HG03432 (cell line): ENCODE measurements at regions not wholly inside any gene's neighbourhood (a gene's known extent, or its start where the extent isn't known, plus 50 kb on each side); places are given as distances from the start of the nearest gene placed in this dataset.
"Not testable (repeated sequence)": the region's sequence is repeated elsewhere in the genome, so short reads cannot be mapped to it uniquely, and the experiment has no call there.

Experiments used
- ATAC-seq: cut with Tn5 transposase; IDR thresholded peaks from one replicate; pipeline ENCODE4 v1.9.1; 2021; ENCODE audit warnings: mild to moderate bottlenecking, moderate library complexity; ENCODE audit not compliant: unreplicated experiment

DNA sequence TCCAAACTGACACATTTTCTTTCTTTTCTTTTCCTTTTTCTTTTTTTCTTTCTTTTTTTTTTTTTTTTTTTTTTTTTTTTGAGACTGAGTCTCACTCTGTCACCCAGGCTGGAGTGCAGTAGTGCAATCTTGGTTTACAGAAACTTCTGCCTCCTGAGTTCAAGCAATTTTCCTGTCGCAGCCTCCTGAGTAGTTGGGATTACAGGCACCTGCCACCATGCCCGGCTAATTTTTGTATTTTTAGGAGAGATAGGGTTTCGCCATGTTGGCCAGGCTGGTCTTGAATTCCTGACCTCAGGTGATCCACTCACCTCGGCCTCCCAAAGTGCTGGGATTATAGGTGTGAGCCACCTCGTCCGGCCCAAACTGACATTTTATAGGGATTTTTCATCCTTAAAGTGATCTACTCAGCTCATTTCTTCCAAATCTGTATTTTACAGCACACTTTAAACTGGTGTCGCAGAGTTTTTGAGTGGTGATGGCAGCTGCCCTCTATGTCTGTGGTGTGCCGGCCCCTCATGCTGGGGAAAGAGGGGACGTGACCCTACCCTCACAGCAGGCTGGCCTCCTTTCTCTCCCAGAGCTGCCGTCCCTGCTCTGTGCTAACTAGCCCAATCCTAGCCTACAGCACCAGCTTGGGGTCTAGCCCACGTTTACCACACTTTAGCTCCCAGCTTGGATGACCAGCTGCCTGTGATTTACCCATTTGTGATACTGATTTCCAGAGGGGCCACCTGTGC, 211.9 kb upstream of the HAAO start:
- ATAC-seq: not testable (repeated sequence)

DNA sequence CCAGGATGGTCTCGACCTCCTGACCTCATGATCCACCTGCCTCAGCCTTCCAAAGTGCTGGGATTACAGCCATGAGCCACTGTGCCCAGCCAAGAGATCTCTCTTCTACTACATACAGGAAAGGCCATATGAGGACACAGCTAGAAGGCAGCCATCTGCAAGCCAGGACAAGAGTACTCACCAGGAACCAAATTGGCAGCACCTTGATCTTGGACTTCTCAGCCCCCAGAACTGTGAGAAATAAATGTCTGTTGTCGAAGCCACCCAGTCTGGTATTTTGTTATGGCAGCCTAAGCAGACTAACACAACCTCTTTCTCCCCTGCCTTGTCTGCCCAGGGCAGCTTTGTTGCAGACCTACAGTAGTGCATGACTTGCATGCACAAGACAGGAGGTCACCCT, 211.3 kb upstream of the HAAO start:
- ATAC-seq: no peak

DNA sequence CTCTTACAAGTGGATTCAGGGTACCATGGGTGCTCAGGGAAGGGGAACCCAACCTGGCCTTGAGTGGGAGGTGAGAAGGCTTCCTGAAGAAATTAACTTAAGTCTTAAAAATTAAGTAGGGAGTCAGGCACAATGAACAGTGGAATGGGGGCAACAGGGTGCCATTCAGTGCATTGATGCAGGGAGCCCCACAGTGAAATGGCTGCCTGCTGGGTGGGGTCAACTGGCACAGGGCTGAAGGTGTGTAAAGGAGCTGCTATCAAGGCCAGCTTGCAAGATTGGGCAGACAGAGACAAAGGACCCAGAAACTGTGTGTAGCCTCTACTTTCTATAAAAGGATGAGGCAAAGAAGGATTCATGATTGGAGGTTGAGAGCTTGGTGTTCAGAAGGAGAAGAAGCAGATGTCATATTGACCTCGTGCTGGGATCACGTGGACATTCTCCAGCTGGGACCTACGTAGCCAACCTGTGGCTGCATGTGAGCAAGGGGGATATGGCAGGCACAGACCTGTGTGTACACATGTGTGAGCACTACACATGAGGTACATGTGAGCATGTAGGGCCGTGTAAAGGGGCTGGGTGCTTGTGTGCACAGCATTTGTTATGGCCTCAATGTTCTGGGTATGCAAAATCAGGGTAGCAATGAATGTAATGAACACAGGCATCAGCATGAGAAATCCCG, 209.5 kb upstream of the HAAO start:
- no peak for ATAC-seq

DNA sequence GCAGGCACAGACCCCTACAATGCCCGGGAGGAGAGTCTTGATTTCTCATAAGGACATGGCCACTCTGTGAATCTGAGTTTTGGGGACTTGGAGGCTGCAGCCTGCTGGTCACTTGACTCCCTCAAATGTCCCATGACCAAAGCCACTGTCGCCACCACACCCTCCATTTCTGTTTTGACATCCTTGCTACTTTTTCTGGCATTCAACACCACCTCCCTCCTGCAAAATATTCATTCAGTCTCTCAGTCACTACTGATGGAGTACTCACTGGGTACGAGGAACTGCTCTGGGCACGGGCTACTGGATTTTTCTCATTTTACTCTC, 208.6 kb upstream of the HAAO start:
- no peak for ATAC-seq

DNA sequence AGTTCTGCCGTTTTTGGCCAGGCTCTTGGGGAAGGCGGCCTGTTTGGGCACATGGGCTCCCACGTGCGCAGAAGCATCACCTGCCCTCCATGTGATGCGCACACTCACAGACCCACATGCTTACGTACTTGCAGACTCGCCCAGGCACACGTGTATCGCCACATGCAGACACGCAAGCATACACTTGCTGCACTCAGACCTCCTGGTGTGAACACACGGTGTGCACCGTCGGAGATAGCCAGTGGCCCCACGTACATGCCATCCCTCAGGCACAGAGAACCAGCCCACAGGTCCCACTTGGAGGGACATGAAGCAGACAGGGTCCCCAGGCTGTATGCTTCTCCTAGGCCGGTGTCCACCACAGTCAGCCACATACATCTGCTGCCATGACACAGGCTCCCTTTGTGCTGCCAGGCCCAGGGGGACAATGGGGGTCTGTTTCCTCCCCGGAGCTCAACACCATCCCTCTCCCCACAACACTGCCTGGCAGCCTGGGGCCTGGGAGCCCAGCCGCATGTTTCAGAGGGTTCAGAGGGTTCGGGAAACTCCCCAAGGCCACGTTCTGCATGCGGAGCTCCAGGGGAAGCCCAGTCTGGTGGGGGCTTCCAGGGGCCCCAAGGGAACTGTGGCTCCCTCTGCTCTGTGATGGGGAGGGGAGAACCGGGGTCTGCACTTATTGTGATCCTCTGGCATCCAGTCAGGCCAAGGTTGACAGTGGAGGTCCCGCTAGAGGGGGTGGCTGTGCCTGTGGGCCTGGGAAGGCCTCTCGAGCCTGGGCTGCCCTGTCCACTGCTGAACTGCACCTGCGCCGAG, 208.1 kb upstream of the HAAO start:
- ATAC-seq: peak; percentile 65

DNA sequence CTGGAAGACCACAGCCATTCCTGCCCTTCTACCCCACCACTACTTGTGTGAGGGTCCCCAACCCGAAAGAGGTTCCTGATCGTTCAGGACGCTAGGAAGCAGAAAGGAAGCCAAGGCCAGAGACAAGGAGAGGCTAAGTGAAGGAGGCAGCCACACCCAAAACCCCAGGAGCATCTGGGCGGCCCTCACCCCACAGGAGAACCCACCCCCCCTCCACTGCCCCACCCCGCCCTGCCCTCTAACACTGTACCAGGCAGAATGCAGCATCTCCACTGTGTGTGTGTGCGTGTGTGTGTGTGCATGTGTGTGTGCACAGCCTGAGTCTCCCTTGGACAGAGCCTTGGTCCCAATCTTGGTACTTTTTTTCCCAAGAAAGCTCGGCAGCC, 207.5 kb upstream of the HAAO start:
- ATAC-seq: no peak

DNA sequence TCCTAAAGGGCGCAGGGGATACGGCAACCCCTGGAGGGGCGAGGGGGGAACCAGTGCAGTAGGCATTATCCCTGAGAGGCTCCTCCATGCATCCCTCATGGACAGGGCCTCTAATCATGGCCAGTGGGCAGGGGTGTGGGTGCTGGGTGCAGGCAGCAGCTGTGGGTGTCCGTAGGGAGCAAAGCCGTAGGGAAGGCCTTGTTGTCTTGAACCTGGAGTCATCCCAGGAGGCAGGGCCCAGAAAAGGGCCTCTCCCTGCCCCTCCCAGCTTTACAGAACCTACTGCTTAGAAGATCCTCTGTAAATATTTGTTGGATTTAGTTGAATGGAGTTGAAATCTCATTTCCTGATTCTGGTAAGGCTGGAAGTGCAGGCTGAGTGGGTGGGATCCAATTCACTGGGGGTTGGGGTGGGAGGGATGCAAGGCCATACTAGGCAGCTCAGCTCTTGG, 207.0 kb upstream of the HAAO start:
- ATAC-seq: no peak

DNA sequence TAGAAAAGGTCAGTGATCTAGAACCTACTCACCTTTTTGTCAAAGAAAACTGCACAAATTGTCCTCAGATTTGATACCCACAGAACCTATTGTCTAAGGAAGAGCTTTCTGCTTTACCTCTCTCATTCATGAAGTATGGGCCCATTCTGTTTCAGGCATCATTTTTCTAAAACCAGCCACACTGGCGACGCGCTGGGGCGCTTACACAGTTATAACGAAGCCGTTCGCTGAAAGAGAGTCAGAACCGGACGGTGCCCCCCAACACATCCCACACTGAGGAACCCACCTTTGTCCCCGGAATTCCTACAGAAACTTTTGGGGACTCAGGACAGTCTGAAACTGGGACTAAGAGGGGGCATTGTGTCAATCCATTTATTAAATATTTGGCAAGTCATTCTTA, 206.3 kb upstream of the HAAO start:
- ATAC-seq: no peak

DNA sequence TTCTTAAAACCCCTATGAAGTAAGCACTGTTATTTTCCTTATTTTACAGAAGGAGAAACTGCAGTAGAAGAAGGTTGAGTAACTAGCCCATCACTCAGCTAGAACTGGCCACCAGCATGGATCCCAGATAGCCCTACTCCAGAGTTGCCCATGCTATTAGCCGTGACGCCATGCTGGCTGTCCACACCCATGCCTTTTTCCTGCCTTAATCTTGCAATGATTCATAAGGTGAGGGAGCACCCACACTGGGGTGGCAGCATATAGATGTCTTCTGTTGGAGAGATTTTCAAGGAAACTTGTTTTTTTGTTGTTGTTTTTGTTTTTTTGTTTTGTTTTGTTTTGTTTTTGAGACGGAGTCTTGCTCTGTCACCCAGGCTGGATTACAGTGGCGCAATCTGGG, 204.1 kb upstream of the HAAO start:
- ATAC-seq: no peak

GRCh38 chr2:42995752-42996422, 203.5 kb upstream of the HAAO start:
- no peak for ATAC-seq

DNA sequence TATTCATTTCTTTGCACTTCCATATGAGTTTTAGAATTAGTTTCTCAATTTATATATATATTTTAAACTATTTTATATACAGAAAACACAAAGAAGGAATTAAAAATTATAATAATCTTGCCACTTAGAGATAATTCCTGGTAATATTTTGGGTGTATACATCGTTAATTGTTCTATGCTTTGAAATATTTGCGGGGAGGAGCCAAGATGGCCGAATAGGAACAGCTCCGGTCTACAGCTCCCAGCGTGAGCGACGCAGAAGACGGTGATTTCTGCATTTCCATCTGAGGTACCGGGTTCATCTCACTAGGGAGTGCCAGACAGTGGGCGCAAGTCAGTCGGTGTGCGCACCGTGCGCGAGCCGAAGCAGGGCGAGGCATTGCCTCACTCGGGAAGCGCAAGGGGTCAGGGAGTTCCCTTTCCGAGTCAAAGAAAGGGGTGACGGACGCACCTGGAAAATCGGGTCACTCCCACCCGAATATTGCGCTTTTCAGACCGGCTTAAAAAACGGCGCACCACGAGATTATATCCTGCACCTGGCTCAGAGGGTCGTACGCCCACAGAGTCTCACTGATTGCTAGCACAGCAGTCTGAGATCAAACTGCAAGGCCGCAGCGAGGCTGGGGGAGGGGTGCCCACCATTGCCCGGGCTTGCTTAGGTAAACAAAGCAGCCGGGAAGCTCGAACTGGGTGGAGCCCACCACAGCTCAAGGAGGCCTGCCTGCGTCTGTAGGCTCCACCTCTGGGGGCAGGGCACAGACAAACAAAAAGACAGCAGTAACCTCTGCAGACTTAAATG, 197.1 kb upstream of the HAAO start:
- ATAC-seq: not testable (repeated sequence)

DNA sequence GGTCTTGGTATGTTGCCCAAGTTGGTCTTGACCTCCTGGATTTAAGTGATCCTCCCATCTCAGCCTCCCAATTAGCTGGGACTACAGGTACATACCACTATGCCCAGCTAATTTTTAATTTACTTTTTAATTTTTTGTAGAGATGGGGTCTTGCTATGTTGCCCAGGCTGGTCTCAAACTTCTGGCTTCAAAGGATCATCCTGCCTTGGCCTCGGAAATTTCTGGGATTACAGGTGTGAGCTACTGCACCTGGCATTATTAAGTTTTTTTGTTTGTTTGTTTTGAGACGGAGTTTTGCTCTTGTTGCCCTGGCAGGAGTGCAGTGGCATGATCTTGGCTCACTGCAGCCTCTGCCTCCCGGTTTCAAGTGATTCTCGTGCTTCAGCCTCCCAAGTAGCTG, 195.7 kb upstream of the HAAO start:
- not testable (repeated sequence) for ATAC-seq

- ATAC-seq: no peak
Observed at GRCh38 chr2:42987112-42987922, 194.9 kb upstream of the HAAO start.

GRCh38 chr2:42984617-42985016, 192.2 kb upstream of the HAAO start:
- ATAC-seq: no peak

DNA sequence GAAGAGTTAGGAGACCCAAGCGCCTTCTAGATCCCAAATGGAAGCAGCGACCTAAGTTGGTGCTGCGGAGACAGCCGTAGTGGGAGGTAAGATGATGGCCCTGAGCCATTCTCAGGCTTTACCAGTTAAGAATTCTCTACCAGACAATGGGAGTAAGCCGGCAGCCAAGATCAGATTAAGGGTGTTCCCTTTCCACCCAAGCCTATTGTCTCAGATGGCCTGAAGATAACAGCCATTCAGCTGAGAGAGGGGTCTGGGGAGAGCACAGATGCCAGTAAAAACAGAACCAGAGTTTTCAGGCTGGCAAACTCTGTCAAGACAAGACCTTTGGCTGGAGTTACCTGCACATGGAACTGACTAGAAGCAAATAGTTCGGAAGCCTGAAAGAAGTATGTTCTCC, 191.7 kb upstream of the HAAO start:
- no peak for ATAC-seq

DNA sequence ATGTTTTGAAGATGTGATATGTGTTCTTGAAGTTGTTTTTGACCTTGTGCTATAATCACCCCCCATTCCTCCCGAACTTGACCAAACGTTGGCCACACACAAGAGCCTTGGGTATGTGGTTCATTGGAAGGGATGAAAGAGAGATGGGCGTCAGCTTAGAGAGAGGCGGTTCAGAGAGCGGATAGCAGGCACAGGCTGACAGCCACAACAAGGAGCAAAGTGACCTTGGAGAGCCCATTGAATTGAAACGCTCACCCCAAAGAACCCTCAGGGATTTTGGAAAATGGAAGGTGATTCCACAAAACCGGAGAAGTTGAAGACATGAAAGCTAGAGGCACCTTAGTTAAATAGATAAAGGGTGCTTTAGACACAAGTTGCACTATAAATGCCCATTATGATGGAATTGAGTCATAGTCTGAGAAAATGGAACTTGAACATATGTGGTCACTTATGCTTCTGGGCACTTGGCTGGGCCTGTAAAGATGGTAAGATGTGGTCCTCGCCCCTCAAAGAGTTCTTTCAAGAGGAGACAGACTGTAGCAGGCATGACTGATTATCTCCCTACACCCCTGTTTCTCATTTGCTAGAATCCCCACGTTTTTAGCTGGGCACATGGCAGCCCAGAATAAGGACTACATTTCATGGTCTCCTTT, 188.5 kb upstream of the HAAO start:
- no peak for ATAC-seq

DNA sequence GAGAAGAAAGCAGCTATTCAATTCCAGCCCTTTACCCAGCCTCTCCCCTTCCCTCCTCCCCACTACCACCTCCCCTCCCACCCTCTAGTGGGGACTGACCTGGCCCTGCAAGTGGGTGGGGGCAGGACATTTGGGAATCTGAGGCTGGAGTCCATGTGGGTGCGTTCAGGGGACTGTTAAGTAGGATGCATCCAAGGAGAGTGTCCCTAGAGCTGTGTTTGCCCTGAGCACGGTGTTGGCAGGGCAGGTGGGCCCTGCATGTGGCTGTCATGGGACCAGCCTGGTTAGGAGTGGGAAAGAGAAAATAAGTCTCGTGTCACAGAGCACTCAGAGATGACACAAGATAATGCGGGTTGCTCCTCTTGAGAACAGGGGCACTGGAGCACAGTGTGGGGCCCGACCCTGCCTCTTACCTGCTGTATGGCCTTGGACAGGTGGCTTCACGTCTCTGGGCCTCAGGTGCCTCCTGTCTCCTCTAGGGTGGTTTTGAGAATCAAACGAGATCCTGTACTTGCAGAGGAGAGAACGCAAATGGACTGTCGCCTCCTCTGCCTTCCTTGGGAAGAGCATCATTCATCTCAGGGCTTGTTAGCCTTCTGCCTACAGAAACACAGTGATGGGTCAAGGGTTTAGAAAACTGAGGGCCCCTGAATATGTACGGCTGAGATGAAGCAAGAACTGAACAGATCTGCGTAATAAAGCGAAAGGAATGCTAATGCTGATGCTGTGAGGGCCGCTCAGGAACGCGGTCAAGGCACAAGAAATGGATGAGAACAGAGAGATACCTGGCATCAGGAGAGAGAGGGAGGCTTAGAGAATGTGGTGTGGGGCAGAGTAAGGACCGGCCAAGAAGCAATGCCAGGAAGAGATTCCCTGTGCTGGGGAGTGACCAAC, 187.7 kb upstream of the HAAO start:
- ATAC-seq: no peak

- no peak for ATAC-seq
Observed at GRCh38 chr2:42979416-42979869, 187.1 kb upstream of the HAAO start.
